ENCODE measurements at regions not wholly inside any gene's neighbourhood (a gene's known extent, or its start where the extent isn't known, plus 50 kb on each side); places are given as distances from the start of the nearest gene placed in this dataset.
"Not testable (repeated sequence)": the region's sequence is repeated elsewhere in the genome, so short reads cannot be mapped to it uniquely, and the experiment has no call there.

DNA sequence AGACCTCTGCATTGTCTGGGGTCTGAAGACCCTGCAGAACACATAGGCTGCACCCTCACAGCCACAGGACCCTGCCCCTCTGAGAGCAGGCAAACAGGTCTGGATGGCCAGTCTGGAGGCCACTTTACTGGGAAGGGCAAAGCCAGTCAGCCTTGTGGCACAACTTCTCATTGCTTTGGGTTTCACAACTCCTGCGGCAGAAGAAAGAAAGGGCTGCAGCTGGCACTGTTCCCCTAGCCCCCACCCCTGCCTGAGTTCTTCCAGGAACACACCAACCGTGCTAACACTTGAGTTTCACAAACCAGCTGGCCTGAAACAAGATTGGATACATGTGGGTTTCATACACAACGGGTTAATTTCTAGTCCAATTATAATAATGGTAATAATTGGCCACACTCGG, 276.5 kb upstream of the MGAT5 start:
- no peak for DNase-seq (ENCODE audit: low read depth)

DNA sequence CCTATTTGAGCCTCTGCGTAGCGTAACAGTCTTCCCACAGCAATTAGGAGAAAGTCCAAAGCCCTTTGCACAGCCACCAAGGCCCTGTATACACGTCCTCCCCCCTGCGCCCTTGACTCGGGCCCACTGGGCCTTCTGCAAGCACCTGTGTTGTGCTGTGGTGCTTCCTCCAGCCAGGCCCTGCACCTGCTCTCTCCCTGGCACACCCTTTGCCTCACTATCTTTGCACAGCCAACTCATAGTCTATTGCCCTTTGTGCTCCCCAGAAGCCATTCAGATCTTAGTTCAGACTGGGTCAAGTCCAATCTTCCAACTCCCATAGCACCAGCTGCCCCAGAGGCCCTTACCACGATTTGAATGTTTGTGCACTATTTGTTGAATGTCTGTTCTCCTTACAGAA, 271.6 kb upstream of the MGAT5 start:
- no peak for DNase-seq (ENCODE audit: low read depth)

GRCh38 chr2:133985563-133985962, 268.3 kb upstream of the MGAT5 start:
- no peak for DNase-seq (ENCODE audit: low read depth)

DNA sequence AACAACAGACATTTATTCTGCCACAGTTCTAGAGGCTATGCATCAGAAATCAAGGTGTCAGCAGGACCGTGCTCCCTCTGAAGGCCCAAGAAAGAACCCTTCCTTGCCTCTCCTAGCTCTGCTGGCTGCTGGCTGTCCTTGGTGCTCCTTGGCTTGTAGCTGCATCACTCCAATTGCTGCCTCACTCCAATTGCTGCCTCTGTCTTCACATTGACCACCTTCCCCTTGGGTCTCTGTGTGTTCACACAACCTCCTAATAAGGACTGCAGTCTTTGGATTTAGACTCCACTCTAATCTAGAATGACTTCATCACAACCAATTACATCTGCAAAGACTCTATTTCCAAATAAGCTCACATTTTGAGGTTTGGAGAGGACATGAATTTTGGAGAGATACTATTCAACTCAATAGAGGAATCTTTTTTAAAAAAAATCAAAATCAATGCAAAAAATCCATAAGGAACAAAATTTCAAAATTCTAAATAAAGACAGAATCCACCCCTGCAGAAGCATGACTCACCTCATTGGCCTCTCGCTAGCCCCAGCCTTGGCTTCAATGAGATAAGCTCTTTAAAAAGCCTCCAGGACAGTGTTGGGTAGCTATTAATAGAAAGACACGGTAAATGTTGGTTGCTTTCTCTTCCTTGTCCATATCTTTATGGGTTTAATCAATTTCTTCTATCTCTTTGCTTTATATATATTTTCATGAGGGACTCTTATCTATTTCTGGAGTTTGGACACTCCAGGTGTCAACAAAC, 267.6 kb upstream of the MGAT5 start:
- peak; percentile 69 for DNase-seq (ENCODE audit: low read depth)

DNA sequence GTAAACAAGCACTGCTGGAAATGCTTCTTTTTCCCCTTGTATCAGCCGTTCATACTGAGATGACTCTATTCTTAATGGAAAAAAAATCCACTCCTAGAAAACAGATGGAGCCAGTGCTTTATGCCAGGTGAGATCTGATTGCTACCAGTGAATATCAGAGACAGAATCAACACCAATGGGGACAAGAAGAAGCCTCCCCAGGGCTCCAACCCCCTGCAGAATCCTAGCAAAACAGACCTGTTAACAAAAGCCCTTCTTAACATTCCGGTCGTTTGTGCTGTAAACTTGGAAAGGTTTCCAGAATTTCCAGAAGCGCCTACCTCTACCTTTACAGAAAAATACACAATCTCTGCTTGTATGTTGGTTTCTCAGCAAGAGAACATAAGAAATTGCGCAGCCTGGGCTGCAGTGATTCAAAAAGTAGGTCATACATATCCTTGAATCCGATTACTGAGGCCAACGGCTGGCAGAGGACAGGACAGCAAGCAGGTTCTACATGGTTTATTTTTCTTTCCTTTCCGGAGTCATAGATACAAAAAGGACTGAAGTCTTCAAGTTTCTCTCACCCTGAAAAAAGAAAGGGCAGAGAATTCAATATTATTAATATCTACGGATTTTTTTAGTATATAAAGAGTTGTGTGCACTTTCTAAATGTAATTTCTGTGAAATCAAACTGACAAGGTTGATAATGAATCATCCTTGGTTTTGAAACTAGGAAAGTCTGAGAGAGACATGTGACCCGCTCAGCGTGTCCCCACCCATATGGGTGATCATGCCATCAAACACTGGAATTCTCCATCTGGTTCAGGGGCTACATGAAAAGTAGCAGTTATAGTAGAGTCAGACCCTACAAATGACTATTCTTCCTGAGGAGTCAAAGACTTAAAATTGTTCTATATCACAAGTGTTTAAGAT, 266.7 kb upstream of the MGAT5 start:
- DNase-seq (ENCODE audit: low read depth) = no peak

GRCh38 chr2:133988316-133988891, 265.5 kb upstream of the MGAT5 start:
- no peak for DNase-seq (ENCODE audit: low read depth)

DNA sequence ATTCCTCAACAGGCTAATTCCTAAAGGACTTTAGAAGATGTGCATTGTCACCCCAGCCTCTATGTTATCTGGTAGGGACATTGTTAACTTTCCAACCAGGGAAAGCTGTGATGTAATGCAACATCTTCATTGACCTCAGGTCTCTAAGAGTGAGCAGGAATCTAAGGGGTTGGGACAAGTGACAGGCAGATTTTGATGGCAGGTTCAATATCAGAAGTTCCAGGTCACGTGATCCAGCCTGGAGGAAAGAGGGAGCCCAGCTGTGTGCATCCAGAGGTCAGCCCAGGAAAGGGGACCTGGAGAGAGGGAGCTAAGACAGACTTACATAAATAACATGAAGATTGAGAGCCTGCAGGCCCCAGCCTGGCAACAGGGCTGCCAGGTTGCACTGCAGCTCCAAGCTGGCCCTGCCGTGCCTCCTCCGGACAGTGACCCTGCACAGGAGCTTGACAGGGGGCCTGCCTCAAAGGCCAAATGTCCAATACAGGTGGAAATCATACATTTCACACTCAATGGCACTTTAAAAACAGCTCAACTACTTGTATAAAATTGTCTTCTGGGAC, 262.2 kb upstream of the MGAT5 start:
- DNase-seq (ENCODE audit: low read depth) = no peak

GRCh38 chr2:133992454-133992853, 261.4 kb upstream of the MGAT5 start:
- no peak for DNase-seq (ENCODE audit: low read depth)

GRCh38 chr2:133993160-133993559, 260.7 kb upstream of the MGAT5 start:
- DNase-seq (ENCODE audit: low read depth) = no peak

DNA sequence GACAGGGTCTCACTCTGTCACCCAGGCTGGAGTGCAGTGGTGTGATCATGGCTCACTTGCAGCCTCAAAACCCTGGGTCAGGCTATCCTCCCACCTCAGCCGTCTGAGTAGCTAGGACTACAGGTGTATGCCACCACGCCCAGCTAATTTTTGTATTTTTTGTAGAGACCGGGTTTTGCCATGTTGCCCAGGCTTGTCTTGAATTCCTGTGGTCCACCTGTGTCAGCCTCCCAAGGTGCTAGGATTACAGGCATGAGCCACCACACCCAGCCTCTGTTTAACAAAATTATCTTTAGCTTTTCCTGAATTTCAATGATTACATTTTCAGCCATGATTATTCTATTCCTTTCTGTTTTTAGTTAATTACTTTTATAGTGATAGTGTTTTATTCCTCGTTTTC, 255.1 kb upstream of the MGAT5 start:
- DNase-seq (ENCODE audit: low read depth) = not testable (repeated sequence)

GRCh38 chr2:134002391-134002790, 251.5 kb upstream of the MGAT5 start:
- no peak for DNase-seq (ENCODE audit: low read depth)

DNA sequence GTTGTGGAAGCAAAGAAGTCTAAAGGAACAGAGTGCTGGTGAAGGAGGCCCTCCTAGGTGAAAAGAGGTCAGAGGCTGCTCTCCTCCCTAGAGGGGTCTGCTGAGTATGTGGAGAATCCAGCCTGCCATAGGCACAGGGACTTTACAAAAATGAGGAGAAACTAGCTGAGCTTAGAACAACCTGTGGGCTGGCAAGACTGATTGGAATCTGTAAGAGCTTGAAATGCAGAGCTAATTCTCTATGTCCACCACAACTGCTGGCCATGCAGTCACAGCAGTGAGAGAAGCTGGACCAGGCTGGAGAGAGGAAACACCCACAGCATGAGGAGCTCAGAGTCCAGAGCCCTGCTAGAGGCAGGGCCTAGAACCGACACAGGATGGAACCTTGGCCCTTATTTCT, 251.0 kb upstream of the MGAT5 start:
- no peak for DNase-seq (ENCODE audit: low read depth)

DNA sequence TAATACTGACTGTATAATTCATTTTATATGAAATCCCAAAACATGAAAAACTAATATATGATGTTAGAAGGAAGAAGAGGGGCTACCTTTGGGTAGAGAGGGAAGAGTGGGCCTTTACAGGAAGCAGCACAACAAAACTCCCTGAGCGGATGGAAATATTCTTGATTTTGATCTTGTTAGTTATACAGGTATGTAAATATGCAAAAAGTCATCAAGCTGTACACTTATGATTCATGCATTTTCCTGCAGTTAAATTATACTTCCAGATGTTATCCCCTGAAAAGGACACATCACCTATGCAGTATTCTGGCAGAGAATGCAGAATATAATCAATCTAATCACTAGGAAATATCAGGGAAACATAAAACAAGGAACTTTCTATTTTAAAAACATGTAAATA, 249.4 kb upstream of the MGAT5 start:
- no peak for DNase-seq (ENCODE audit: low read depth)

DNA sequence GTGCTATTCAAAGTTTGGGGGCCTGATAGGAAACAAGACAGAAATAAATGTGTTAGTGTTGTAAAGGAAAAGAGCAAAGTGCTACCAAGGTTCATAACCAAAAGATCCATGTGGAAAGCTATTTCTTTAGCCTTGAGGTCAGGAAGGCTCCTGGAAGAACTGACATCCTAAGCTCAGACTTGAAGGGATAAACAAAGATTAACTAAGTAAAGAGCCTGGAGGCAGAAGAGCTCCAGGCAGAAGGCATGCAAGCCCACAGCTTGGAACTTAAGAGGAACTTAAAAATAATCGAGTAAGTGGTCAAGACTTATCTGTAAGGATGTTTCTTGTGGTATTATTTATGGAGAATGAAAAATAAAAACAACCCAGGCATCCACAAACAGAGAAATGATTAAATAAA, 245.0 kb upstream of the MGAT5 start:
- no peak for DNase-seq (ENCODE audit: low read depth)

GRCh38 chr2:134009440-134009839, 244.4 kb upstream of the MGAT5 start:
- no peak for DNase-seq (ENCODE audit: low read depth)

- not testable (repeated sequence) for DNase-seq (ENCODE audit: low read depth)
Measured at GRCh38 chr2:134009906-134010305, 244.0 kb upstream of the MGAT5 start.

DNA sequence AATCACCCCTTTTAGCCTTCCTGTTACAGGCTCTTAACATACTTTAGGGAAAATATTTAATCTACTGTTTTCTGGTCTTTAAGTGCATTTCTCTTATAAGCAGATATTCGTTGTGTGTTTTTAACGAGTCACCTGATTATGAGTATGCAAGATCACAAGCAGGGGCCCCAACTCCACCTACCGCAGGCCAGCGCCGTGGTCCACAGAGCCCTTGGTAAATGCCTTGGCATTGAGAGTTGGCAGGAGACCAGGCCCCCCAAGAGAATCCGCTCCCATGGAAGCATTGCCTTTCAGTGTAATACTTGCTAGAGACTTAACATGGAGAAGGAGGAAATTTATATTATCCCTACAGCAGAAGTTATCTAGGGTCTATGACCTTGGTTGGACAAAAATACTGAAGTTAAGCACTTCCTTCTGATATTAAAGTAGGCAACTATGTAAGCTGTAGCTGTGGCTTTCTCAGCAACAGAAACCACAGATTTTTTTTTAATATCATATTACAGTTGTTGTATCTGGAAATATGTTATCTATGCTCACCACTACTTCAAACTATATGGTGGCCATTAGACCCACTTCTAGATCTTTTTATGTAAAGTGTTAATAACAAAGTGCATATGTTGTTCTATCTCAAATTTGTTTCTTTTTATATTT, 241.8 kb upstream of the MGAT5 start:
- peak; percentile 88 for DNase-seq (ENCODE audit: low read depth)

- peak; percentile 66 for DNase-seq (ENCODE audit: low read depth)
Measured at GRCh38 chr2:134014196-134014960, 239.5 kb upstream of the MGAT5 start.

DNA sequence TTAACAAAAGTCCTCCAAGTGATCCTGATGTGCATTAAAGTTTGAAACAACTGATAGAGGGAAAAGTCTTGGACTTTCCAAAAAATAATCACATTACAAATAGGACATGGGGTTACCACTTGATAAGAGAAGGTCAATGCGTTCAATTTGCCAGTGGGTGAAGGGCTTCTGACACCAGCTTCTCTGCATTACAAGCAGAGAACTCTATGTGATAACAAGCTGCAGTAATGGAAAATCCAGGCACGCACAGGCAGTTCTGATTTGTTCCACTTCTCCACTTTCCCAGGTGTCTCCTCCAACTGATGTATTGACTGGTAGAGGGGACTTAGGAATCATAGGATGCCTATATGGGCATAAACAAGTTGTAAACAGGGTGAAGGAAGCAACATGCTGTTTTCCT, 234.0 kb upstream of the MGAT5 start:
- DNase-seq (ENCODE audit: low read depth) = no peak

- no peak for DNase-seq (ENCODE audit: low read depth)
Measured at GRCh38 chr2:134020608-134021007, 233.3 kb upstream of the MGAT5 start.

DNA sequence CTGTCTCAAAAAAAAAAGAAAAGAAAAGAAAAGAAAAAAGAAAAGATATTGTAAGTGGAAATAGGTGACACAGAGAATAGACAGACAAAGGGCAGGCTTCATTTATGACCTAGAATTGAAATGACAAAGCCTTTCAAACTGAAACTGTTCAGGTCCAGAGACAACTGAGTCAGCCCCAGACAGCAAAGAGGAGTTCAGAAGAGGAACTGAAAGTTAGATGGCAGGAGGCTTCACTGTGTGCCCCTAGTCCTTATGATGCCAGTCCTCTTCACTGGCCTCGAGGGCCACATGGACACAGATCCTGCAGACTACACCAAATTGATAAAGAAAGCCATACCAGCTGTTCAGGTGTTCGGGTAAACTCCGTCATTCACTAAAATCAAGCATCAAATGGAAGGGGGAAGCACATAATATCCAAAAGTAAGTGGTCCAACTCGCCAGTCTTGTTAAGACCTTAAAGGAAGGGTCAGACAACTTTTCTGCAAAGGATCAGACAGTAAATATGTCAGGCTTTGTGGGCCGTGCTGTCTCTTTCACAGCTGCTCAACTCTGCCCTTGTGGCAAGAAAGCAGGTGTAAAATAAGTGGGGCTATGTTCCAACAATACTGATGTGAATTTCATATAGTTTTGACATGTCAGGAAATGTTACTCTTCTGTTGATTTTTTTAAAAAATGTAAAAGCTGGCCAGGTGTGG, 231.9 kb upstream of the MGAT5 start:
- DNase-seq (ENCODE audit: low read depth) = no peak

All from HS-27A (cell line).